ENCODE measurements at regions not wholly inside any gene's neighbourhood (a gene's known extent, or its start where the extent isn't known, plus 50 kb on each side); places are given as distances from the start of the nearest gene placed in this dataset.
A peak's percentile ranks its signal among the peaks of the same experiment; 100 is the strongest.
"Not testable (repeated sequence)": the region's sequence is repeated elsewhere in the genome, so short reads cannot be mapped to it uniquely, and the experiment has no call there.

- H3K27ac ChIP-seq (ENCODE audit: low read depth, low read length); H3K36me3 ChIP-seq (ENCODE audit: control insufficient read depth in 2 of 4, insufficient read depth in 4 of 4, low read length in 3 of 4); DNase-seq (ENCODE audit: low read depth in 1 of 2, low spot score in 2 of 2); H3K23me2 ChIP-seq (ENCODE audit: low read depth, low read length); H2BK20ac ChIP-seq (ENCODE audit: low read length); H3K79me1 ChIP-seq (ENCODE audit: low read depth, low read length); H2BK12ac ChIP-seq (ENCODE audit: low read depth, low read length); H3K56ac ChIP-seq (replicated peaks; ENCODE audit: insufficient read length, low read depth, low read length); H3K14ac ChIP-seq (ENCODE audit: insufficient read length); H3K18ac ChIP-seq (ENCODE audit: extremely low read depth, low read length); H2BK15ac ChIP-seq (ENCODE audit: low read length); H3K4ac ChIP-seq (replicated peaks; ENCODE audit: insufficient read length, low read depth, low read length); H4K91ac ChIP-seq (replicated peaks; ENCODE audit: insufficient read length, low read length); H3K23ac ChIP-seq (ENCODE audit: insufficient read length); H3K79me2 ChIP-seq (ENCODE audit: control insufficient read depth in 1 of 2, insufficient read depth in 2 of 2, low read length in 2 of 2); FAIRE-seq; H2BK5ac ChIP-seq (ENCODE audit: low read depth, low read length); H2BK120ac ChIP-seq (replicated peaks; ENCODE audit: low read depth, low read length); H4K20me1 ChIP-seq (replicated peaks in 1 of 2; ENCODE audit: control insufficient read depth in 1 of 2, insufficient read depth in 2 of 2, low read length in 2 of 2); H4K5ac ChIP-seq (ENCODE audit: insufficient read length, low read depth, low read length); H3K4me1 ChIP-seq (replicated peaks in 1 of 4; ENCODE audit: control insufficient read depth in 3 of 4, insufficient read depth in 4 of 4, low read length in 3 of 4); H2AK5ac ChIP-seq (ENCODE audit: low read depth, low read length); H3K9me3 ChIP-seq (ENCODE audit: insufficient read depth in 2 of 2, low read depth in 1 of 2, low read length in 1 of 2); H3K9ac ChIP-seq (replicated peaks in 1 of 4; ENCODE audit: extremely low read depth in 1 of 4, low read depth in 3 of 4, low read length in 3 of 4): not testable (repeated sequence)
- H4K8ac ChIP-seq (ENCODE audit: extremely low read depth, insufficient read depth, low read length), result peak overlapping the region; percentile 71; the same call in 1 of the 2 replicates
- TF ChIP-seq, protein P1, sequence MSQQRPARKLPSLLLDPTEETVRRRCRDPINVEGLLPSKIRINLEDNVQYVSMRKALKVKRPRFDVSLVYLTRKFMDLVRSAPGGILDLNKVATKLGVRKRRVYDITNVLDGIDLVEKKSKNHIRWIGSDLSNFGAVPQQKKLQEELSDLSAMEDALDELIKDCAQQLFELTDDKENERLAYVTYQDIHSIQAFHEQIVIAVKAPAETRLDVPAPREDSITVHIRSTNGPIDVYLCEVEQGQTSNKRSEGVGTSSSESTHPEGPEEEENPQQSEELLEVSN (IDR thresholded peaks at IDR 0.05), result peak; percentile 46; the same call in 1 of the 2 replicates
- TF ChIP-seq MAX (IDR thresholded peaks at IDR 0.05), result peak; percentile 57; the same call in 1 of the 2 replicates
- WGBS, 2 experiments (ENCODE audit: extremely low coverage in 1 of 2, insufficient coverage in 1 of 2, insufficient read length in 1 of 2, insufficient replicate concordance in 2 of 2, low coverage in 1 of 2, low lambda C conversion rate in 2 of 2, missing lambda C conversion rate in 1 of 2), result 86% methylated on average over 24 of the region's 28 CpGs; no CpG with 5 or more reads in 1 of the 2 experiments
- peak overlapping the region; percentile 53 to 63 for H3K4me2 ChIP-seq (ENCODE audit: insufficient read depth in 1 of 2, low read depth in 2 of 2, low read length in 2 of 2)
- peaks cover 4 to 16% (median 11%) of the 10 kb centered on the region in 4 experiments for H3K27me3 ChIP-seq (replicated peaks in 1 of 4; ENCODE audit: control insufficient read depth in 3 of 4, extremely low read depth in 1 of 4, insufficient read depth in 3 of 4, low read length in 3 of 4)
- ChIA-PET CTCF (ENCODE audit: partially characterized antibody) (interaction anchor here (0.6 to 3.4 kb wide), 20 partner anchors 8 to 518 kb away, joined by 3 to 38 read pairs (median 4); no protein-coding TSS in a partner anchor), POLR2A (ENCODE audit: partially characterized antibody) (interaction anchor here (0.9 to 1.3 kb wide), 2 partner anchors 11 to 249 kb away, joined by 3 to 8 read pairs; no protein-coding TSS in a partner anchor)
- peak overlapping the region; percentile 87; the same call in 1 of the 2 replicates for H2AFZ ChIP-seq (ENCODE audit: low read length)
- H3K4me3 ChIP-seq (ENCODE audit: extremely low read depth in 1 of 4, insufficient read depth in 2 of 4, low read depth in 3 of 4, low read length in 4 of 4), result peak overlapping the region in 1 of 4 experiments; percentile 52; a peak in 1 of 8 replicates
These were observed 144.3 kb downstream of the CCDC74A start for GRCh38 chr2:131671841-131672470.
